D341Med (cell line): ENCODE measurements at regions not wholly inside any gene's neighbourhood (a gene's known extent, or its start where the extent isn't known, plus 50 kb on each side); places are given as distances from the start of the nearest gene placed in this dataset.

ENCODE experiments used
- DNase-seq: peaks from one replicate; pipeline ENCODE4 v3.0.0; 2012; ENCODE audit warnings: low spot score

- no peak for DNase-seq
These were observed 176.3 kb downstream of the ZNF621 start for GRCh38 chr3:40701016-40701588.

- no peak for DNase-seq
These were observed 179.5 kb downstream of the ZNF621 start for GRCh38 chr3:40704224-40704623.

GRCh38 chr3:40705663-40706062 is 180.9 kb downstream of the ZNF621 start:
- no peak for DNase-seq

- no peak for DNase-seq
These were observed 188.5 kb downstream of the ZNF621 start for GRCh38 chr3:40713306-40713705.

- no peak for DNase-seq
These were observed 189.0 kb downstream of the ZNF621 start for GRCh38 chr3:40713795-40714194.

GRCh38 chr3:40714771-40715345 is 190.1 kb downstream of the ZNF621 start:
- DNase-seq, result no peak

GRCh38 chr3:40715551-40715950 is 190.8 kb downstream of the ZNF621 start:
- DNase-seq, result no peak

GRCh38 chr3:40717471-40717870 is 192.7 kb downstream of the ZNF621 start:
- no peak for DNase-seq

GRCh38 chr3:40718209-40718608 is 193.4 kb downstream of the ZNF621 start:
- DNase-seq, result no peak

GRCh38 chr3:40718681-40719080 is 193.9 kb downstream of the ZNF621 start:
- no peak for DNase-seq

- DNase-seq, result no peak
These were observed 195.0 kb downstream of the ZNF621 start for GRCh38 chr3:40719660-40720287.

- DNase-seq, result no peak
These were observed 195.6 kb downstream of the ZNF621 start for GRCh38 chr3:40720341-40720740.

- peak; percentile 37 for DNase-seq
These were observed 196.1 kb downstream of the ZNF621 start for GRCh38 chr3:40720863-40721262.

GRCh38 chr3:40723083-40723660 is 198.4 kb downstream of the ZNF621 start:
- no peak for DNase-seq

- no peak for DNase-seq
These were observed 200.3 kb downstream of the ZNF621 start for GRCh38 chr3:40725031-40725430.

GRCh38 chr3:40731445-40731844 is 206.7 kb downstream of the ZNF621 start:
- DNase-seq, result no peak

GRCh38 chr3:40736943-40737342 is 212.2 kb downstream of the ZNF621 start:
- no peak for DNase-seq

- DNase-seq, result no peak
These were observed 212.6 kb downstream of the ZNF621 start for GRCh38 chr3:40737343-40737742.

- DNase-seq, result no peak
These were observed 215.2 kb downstream of the ZNF621 start for GRCh38 chr3:40739971-40740370.

- DNase-seq, result no peak
These were observed 217.0 kb downstream of the ZNF621 start for GRCh38 chr3:40741729-40742128.

- no peak for DNase-seq
These were observed 220.8 kb downstream of the ZNF621 start for GRCh38 chr3:40745381-40746106.

- DNase-seq, result no peak
These were observed 226.9 kb downstream of the ZNF621 start for GRCh38 chr3:40751666-40752065.

GRCh38 chr3:40752492-40752891 is 227.7 kb downstream of the ZNF621 start:
- DNase-seq, result no peak
